Panc1 (cell line): ENCODE measurements at regions not wholly inside any gene's neighbourhood (a gene's known extent, or its start where the extent isn't known, plus 50 kb on each side); places are given as distances from the start of the nearest gene placed in this dataset.

Experiments
- REST ChIP-seq, 2 experiments: IDR thresholded peaks; 2 replicates each; pipeline ENCODE4 v1.6.1; 2011 to 2012; ENCODE audit warnings: low read depth in 2 of 2, control low read depth in 1 of 2, low read length in 1 of 2, mild to moderate bottlenecking in 1 of 2, moderate library complexity in 1 of 2; ENCODE audit not compliant: insufficient read depth in 1 of 2
- TCF7L2 ChIP-seq: IDR thresholded peaks from 2 replicates; pipeline ENCODE4 v1.6.1; 2011; ENCODE audit warnings: mild to moderate bottlenecking, low read depth, low read length, inconsistent platforms
- TF ChIP-seq, protein P1 (sequence below): fragments of 450-650 bp; IDR thresholded peaks from 2 replicates; pipeline ENCODE4 v1.5.1; 2017; ENCODE audit warnings: mild to moderate bottlenecking

- no peak for TF ChIP-seq REST (IDR thresholded peaks at IDR 0.05; ENCODE audit: insufficient read depth in 1 of 2, low read depth in 2 of 2, low read length in 1 of 2)
- TF ChIP-seq, protein P1, sequence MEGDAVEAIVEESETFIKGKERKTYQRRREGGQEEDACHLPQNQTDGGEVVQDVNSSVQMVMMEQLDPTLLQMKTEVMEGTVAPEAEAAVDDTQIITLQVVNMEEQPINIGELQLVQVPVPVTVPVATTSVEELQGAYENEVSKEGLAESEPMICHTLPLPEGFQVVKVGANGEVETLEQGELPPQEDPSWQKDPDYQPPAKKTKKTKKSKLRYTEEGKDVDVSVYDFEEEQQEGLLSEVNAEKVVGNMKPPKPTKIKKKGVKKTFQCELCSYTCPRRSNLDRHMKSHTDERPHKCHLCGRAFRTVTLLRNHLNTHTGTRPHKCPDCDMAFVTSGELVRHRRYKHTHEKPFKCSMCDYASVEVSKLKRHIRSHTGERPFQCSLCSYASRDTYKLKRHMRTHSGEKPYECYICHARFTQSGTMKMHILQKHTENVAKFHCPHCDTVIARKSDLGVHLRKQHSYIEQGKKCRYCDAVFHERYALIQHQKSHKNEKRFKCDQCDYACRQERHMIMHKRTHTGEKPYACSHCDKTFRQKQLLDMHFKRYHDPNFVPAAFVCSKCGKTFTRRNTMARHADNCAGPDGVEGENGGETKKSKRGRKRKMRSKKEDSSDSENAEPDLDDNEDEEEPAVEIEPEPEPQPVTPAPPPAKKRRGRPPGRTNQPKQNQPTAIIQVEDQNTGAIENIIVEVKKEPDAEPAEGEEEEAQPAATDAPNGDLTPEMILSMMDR, result no peak
- TF ChIP-seq TCF7L2, result no peak
Measured at GRCh38 chr6:12560315-12560714, 156.3 kb upstream of the PHACTR1 start.
